Retina (tissue), 1 donor: ENCODE measurements at regions not wholly inside any gene's neighbourhood (a gene's known extent, or its start where the extent isn't known, plus 50 kb on each side); places are given as distances from the start of the nearest gene placed in this dataset.

Experiments used
- DNase-seq: peaks from one replicate; pipeline ENCODE4 v3.0.0-alpha.2; 2016

GRCh38 chr10:10919976-10920375 is 97.7 kb upstream of the CELF2 start:
- no peak for DNase-seq

GRCh38 chr10:10921826-10922461 is 95.7 kb upstream of the CELF2 start:
- DNase-seq = no peak

GRCh38 chr10:10923029-10923651 is 94.5 kb upstream of the CELF2 start:
- no peak for DNase-seq

- no peak for DNase-seq
Measured at GRCh38 chr10:10925667-10926066, 92.0 kb upstream of the CELF2 start.

GRCh38 chr10:10927608-10928007 is 90.1 kb upstream of the CELF2 start:
- DNase-seq = no peak

- DNase-seq = no peak
Measured at GRCh38 chr10:10930979-10931743, 86.5 kb upstream of the CELF2 start.

GRCh38 chr10:10935032-10935431 is 82.6 kb upstream of the CELF2 start:
- DNase-seq = no peak

GRCh38 chr10:10938676-10939075 is 79.0 kb upstream of the CELF2 start:
- DNase-seq = no peak

- DNase-seq = no peak
Measured at GRCh38 chr10:10941127-10941730, 76.4 kb upstream of the CELF2 start.

GRCh38 chr10:10942441-10942840 is 75.2 kb upstream of the CELF2 start:
- DNase-seq = no peak

GRCh38 chr10:10946081-10946480 is 71.6 kb upstream of the CELF2 start:
- DNase-seq = no peak

GRCh38 chr10:10946801-10947200 is 70.9 kb upstream of the CELF2 start:
- no peak for DNase-seq

- DNase-seq = no peak
Measured at GRCh38 chr10:10951675-10952074, 66.0 kb upstream of the CELF2 start.

GRCh38 chr10:10952800-10953199 is 64.9 kb upstream of the CELF2 start:
- DNase-seq = no peak

- DNase-seq = no peak
Measured at GRCh38 chr10:10956681-10957542, 60.8 kb upstream of the CELF2 start.

- DNase-seq = no peak
Measured at GRCh38 chr10:10958041-10958440, 59.6 kb upstream of the CELF2 start.

GRCh38 chr10:10959666-10960065 is 58.0 kb upstream of the CELF2 start:
- no peak for DNase-seq

- DNase-seq = no peak
Measured at GRCh38 chr10:10960534-10960933, 57.1 kb upstream of the CELF2 start.

GRCh38 chr10:10961072-10961471 is 56.6 kb upstream of the CELF2 start:
- no peak for DNase-seq

- no peak for DNase-seq
Measured at GRCh38 chr10:10967029-10967428, 50.6 kb upstream of the CELF2 start.

- no peak for DNase-seq
Measured at GRCh38 chr10:10967581-10968256, 50.0 kb upstream of the CELF2 start.
